HG03064 (cell line): ENCODE measurements at regions not wholly inside any gene's neighbourhood (a gene's known extent, or its start where the extent isn't known, plus 50 kb on each side); places are given as distances from the start of the nearest gene placed in this dataset.
A peak's percentile ranks its signal among the peaks of the same experiment; 100 is the strongest.
"Not testable (repeated sequence)": the region's sequence is repeated elsewhere in the genome, so short reads cannot be mapped to it uniquely, and the experiment has no call there.

ENCODE experiments used
- ATAC-seq: cut with Tn5 transposase; IDR thresholded peaks from one replicate; pipeline ENCODE4 v1.9.1; 2021; ENCODE audit warnings: low read depth; ENCODE audit not compliant: unreplicated experiment

DNA sequence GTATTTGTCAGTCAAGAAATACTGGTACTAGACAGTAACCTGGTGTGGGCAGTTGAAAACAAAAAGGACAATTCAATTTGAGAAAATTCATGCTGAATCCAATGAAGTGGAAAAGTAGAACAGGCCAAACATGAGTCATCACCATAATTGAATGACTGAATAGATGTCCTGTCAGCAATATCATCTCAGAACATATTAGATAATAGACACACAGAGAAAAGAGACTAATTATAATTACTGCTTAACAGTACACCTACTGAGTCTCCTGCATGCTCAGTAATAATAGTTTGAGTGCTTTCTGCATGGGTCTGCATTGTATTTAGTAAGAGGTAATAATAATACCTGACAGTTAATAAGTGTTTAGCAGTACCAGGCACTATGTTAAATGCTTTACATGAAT, 138.6 kb upstream of the ZC3H15 start:
- peak; percentile 48 for ATAC-seq

DNA sequence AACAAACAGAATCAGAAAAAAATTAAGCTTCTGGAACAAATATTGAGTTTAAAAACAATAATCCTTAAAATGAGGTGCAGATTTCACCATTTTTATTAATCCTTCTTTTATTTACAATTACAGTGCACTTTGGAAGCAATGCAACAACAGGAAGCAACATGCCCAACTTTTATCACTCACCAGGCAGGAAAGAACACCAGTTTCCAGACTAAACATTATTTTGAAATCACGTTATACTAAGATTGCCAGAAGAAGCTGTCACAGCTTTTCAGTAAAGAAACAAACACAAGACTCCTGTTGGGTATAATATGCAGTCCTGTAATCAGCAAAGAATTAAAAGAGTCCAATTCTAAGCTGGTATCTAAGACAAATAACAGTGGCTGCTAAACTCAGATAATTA, 137.9 kb upstream of the ZC3H15 start:
- ATAC-seq, result no peak

DNA sequence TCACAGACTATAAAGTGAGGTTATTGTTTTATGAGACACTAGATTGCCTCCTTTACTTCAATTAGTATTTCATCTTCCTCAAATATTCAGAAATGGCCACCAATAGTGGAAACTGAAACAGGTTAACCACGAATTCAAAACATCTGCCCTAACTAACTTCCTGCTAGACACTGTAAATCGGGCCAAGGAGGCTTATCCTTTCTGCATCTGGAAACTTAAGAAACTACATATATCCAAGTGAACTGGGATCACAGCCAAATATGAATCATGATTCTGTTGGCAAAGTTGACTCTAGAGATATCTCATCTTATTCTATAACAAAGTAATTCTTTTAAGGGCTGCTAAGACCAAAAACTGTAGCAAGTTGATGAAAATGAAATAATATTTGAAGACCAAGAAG, 136.6 kb upstream of the ZC3H15 start:
- no peak for ATAC-seq

DNA sequence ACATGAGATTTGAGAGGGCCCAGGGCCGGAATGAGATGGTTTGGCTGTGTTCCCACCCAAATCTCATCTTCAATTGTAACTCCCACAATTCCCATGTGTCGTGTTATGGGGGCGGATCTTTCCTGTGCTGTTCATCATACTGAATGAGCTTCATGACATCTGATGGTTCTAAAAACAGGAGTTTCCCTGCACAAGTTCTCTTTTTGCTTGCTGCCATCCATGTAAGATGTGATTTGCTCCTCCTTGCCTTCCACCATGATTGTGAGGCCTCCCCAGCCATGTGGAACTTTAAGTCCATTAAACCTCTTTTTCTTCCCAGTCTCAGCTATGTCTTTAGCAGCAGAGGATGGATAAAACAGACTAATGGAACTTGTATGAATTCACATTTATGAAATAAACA, 131.9 kb upstream of the ZC3H15 start:
- not testable (repeated sequence) for ATAC-seq

DNA sequence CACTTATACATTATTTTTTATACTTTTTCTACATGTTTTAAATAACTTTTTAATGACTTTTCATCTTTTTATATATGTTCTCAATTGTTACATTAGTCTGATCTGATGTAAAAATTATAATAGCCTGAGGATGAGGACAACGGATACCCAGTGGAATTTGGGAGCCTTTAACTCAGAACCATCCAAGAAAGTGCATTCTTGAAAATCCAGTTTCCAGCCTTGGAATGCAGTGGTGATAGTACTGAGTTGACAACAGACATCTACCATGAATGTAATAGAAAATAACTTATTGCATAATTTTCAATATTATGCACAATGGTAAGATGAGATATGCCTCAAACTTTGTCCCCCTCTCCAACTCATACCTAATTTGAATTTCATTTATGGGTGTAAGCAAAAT, 120.7 kb upstream of the ZC3H15 start:
- no peak for ATAC-seq

DNA sequence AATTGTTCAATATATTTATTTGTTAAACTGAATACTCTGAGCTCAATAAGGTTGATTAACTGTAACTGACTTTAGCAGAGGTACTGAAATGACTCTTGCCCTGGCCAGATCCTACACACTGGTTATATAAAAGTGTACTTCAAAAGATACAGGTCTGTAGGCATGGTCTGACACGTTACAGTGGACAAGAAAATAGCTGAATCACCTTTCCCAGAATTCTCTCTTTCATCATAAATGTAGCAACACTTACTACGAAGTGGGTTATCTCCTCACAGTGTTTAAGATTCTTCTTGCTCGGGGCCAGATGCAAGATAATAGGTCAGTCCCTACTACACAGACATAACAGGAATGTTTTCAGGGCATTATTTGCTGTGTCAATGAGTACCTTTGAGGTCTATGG, 107.0 kb upstream of the ZC3H15 start:
- ATAC-seq, result no peak

DNA sequence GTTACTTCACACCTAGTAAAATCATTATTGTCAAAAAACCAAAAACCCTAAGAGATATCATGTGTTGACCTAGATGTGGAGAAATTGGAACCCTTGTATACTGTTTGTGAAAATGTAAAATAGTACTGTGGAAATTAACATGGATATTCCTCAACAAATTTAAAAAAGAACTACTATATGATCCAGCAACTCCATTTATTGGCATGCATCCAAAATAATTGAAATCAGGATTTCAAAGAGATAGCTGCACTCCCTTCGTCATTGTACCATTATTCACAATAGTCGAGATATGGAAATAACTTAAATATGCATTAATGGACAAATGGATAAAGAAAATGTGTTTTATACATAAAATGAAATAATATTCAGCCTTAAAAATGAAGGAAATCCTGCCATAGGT, 105.3 kb upstream of the ZC3H15 start:
- no peak for ATAC-seq

DNA sequence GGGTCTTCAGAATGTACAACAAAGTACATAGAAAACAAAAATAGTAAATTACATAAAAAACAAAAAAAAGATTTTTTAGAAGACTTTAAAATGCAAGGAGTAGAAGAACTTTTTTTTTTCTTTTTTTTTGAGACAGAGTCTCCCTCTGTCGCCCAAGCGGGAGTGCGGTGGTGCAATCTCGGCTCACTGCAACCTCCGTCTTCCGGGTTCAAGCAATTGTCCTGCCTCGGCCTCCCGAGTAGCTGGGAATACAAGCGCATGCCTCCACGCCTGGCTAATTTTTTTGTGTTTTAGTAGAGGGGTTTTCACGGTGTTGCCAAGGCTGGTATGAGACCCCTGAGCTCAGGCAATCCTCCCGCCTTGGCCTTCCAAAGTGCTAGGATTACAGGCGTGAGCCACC, 104.5 kb upstream of the ZC3H15 start:
- ATAC-seq, result no peak

DNA sequence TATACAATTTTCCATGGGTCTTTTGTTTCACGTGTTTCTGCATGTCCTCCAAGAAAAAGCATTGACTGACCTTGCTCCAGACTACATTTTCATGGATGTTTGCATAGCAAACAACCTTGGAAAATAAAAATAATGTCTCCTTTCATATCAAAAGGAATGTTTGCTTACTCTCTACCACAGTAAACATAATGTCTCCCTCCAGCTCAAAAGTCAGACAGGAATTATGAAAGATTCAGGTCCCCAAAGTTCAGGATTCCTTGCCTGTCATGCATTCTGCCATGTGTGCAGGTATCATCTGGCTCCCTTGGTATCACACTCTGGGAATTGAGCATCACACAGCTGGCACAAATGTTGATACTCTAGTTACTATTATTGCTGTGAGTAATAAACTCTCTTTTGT, 103.1 kb upstream of the ZC3H15 start:
- no peak for ATAC-seq

DNA sequence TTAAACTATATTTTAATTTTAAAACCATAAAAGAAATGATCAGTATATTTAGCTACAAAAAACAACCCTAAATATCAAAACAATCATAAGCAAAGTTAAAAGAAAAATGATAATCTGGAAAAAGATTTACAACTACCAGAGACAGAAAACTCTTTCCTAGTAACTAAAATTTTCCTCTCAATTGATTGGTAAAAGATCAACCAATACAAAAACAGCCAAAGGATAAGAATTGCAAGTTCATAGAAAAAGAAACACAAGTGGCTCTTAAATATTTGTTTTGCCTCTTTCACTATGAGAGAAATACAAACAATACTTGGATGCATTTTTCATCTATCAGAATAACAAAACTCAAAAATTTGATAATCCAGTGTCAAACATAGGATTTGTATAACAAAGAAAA, 101.8 kb upstream of the ZC3H15 start:
- ATAC-seq, result no peak

DNA sequence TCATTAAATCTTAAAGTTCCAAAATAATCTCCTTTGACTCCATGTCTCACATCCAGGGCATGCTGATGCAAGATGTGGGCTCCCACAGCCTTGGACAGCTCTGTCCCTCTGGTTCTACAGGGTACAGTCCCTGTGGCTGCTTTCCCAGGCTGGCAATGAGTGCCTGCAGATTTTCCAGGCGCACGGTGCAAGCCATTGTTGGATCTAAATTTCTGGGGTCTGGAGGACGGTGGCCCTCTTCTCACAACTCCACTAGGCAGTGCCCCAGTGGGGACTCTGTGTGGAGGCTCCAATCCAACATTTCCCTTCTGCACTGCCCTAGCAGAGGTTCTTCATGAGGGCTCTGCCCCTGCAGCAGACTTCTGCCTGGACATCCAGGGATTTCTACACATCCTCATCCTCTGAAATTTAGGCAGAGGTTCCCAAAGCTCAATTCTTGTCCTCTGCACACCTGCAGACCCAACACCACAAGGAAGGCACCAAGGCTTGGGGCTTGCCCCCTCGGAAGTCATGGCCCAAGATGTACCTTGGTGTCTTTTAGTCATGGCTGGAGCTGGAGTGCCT, 100.3 kb upstream of the ZC3H15 start:
- ATAC-seq, result not testable (repeated sequence)

DNA sequence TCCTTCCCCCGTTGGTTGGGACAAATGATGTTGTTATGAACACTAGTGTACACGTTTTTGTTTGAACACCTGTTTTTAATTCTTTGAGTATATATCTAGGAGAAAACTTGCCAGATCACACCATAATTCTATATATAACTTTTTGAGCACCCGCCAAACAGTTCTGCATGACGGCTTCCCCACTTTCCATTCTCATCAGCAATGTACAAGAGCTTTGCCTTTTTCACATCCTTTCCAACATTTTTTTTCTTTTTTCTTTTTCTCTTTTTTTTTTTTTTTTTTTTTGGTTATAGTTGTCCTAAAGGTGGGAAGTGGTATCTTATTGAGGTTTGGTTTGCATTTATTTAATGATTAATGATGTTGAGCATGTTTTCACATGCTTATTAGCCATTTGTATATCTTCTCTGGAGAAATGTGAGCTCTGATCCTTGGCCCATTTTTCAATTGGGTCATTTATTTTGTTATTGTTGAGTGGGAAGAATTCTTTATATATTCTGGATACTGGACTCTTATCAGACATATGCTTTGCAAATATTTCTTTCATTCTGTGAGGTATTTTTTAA, 86.9 kb upstream of the ZC3H15 start:
- ATAC-seq, result peak; percentile 79

DNA sequence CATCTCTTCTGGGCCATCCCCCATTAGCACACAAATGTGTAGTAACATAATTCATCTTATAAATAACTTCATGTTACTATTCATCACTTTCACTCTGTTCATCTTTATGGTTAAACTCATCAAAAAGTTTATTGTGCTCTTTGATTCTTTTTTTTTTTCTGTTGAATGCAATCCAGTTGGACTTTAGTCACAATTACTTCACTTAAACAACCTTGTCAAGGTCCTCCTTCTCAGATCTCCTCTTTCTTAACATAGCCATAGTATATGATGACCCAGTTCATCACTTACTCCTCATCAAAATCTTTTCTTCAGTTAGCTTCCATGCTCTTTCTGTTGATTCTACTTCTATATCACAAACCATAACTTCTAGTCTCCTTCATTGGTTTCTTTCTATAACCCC, 80.2 kb upstream of the ZC3H15 start:
- ATAC-seq, result no peak

DNA sequence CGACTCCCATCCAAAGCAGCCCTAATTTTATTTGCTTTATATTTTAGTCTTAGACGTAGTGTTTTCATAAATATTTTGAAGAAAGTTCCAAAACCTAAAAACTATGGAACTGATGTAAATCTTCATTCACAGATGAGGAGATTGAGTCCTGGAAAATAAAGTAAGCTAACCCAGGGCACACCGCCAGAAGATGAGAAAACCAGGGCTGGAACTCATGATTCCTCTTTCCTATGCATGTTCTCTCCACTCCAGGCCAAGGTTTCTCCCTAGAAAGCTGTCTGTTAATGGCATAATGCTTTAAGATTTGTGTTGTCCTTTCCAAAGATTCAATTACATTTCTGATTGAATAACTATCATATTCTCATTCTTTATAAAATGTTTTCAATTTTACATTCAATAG, 78.4 kb upstream of the ZC3H15 start:
- ATAC-seq, result no peak

DNA sequence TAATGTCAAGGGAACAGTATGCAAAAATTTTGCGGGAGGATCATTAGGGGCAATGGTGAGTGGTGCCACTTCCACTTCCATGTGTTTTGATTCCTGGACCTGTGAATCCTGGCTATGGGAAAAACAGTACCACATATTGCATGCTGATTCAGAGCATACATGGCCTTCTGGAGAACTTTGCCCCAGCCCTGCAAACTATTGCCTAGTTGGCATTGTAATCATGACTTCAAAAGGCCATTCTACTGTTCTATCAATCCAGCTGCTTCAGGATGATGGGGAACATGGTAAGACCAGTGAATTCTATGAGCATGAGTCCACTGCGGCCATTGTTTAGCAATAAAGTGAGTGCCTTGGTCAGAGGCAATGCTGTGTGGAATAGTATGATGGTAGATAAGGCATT, 75.3 kb upstream of the ZC3H15 start:
- no peak for ATAC-seq

DNA sequence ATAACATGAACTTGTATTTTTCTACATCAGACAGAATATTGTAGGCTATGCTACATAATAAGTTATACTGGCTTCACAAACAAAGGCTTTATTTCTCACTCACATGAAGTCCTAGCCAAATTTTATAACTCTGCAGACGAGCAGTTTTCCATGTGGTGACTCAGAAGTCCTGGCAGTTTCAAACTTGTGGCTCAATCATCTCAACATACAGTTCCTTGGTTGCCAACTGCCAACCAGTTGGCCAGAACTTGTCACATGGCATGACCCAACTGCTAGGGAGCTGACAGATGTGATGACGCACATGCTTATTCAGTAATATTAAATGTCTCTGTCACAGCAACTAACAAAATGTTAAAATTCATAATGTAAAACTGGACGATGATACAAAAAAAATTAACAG, 63.8 kb upstream of the ZC3H15 start:
- ATAC-seq, result no peak

DNA sequence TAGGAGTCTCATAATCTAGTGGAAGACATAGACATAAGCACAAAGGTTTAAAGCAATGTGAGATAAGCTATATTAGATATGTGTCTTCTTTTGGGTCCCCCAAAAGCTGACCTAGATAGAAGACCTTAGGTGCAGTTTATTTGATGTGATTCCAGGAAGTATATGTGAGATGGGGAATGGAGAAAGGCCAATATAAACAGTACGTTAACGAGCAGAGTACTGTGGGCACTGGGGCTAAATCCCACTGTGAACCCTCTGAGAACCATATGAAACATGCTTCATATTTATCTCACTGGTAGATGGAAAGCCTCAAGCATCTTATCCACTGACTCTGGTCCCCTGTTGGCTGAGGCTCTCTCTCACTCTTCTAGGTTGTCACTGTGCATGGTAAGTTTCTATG, 62.6 kb upstream of the ZC3H15 start:
- no peak for ATAC-seq

DNA sequence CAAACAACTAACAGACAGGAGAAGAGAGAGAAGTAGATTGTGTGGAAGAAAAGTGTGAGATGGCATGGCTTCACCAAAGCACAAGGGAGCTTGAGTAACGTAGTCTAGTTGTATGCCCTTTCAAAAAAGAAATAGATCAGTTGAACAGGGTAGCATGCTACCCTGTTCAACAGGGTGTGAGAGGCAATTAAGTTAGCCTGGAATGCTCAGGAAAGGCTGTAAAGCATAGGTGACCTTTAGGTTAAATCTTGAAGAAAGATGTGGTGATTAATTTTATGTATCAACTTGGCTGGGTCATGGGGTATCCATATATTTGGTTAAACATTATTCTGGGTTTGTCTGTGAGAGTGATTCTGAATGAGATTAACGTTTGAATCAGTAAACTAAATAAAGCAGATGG, 61.8 kb upstream of the ZC3H15 start:
- no peak for ATAC-seq

DNA sequence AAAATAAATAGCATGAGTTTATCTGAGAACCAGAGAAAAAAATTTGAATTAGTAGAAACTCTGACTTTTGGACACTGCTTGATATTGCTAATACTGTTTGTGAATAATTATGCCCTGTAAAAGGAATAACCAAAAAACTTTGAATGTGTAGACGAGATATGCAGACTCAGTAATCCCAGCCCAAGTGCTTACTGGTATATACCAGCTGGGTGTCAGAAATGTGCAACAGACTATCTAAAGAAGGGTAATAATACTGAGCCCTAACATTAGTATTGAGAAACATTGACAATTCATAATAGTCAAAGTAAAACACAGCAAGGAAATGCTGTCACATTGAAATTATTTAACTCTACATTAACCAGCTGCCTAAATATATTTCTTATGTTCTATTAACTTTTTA, 60.5 kb upstream of the ZC3H15 start:
- no peak for ATAC-seq

DNA sequence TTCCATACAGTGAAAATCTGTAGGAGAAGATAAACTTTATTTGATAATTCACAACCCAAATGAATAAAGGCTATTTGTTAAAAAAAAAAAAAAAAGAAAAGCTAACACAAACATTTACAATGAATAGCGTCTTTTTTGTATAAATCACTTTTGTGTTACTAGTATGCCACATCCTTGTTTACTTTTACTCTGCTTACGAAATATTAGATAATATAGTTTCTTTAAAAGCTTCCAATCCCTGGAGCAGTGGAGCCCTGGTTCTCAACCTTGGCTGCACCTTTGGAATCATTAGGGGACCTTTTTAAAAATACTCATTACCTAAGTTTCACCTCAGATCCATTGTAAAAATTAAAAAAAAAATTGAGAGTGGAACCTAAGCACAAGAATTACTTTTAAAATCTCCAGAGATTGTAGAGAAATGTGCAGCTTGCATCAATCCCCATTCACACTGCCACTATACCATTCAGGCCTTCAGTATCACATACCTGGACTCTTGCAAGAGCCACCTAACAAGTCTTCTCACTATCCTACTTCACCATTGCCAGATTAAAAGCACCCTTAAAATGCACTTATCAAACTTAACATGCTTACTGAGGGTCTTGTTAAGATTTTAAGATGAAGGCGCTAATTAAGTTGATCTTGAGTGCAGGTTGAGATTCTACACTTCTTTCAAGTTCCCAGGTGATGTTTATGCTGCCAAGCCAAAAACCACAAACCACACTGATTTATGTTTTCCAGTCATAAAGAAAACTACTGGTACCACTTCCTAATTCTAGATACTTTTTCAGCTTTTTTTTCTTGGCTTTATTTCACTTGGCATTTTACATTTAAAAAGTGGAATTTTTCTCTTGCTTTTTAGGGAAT, 59.7 kb upstream of the ZC3H15 start:
- ATAC-seq, result peak; percentile 96

DNA sequence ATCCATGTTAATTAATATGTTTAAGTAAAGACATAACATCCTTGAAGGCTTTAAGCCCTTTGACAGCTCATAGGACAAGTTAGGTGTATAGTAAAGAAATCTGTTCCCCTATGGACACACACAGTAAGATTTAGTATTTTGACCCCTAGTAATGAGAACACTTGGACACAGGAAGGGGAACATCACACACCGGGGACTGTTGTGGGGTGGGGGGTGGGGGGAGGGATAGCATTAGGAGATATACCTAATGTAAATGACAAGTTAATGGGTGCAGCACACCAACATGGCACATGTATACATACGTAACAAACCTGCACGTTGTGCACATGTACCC, 59.1 kb upstream of the ZC3H15 start:
- ATAC-seq, result peak; percentile 33

DNA sequence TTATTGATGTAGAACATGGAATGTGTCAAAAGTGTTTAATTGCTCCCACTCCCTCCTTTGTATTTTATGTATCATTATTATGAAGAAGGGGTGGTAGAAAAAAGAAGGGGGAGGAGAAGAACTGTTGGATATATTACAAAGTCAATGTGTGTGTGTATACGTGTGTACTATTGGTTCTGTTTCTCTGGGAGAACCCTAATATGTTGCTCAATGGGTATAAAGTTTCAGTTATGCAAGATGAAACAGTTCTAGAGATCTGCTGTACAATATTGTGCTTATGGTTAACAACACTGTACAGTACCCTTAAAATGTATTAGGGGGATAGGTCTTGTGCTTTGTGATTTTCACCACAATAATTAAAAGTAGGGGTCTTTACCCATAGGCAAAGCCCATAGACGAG, 58.1 kb upstream of the ZC3H15 start:
- ATAC-seq, result no peak
